Duodenal mucosa (tissue), 2 donors: ENCODE measurements at regions not wholly inside any gene's neighbourhood (a gene's known extent, or its start where the extent isn't known, plus 50 kb on each side); places are given as distances from the start of the nearest gene placed in this dataset.

Experiments used
- H3K27ac ChIP-seq: one replicate; pipeline ENCODE4 v1.7.0; 2013; ENCODE audit warnings: low read depth, low read length
- H3K27me3 ChIP-seq, 2 donors: one replicate each; pipeline ENCODE4 v1.7.0; 2013; ENCODE audit warnings: low read length in 2 of 2, control low read depth in 1 of 2; ENCODE audit not compliant: insufficient read depth in 2 of 2, control insufficient read depth in 1 of 2
- H3K36me3 ChIP-seq, 2 donors: one replicate each; pipeline ENCODE4 v1.7.0; 2013; ENCODE audit warnings: low read length in 2 of 2, control low read depth in 1 of 2; ENCODE audit not compliant: insufficient read depth in 2 of 2, control insufficient read depth in 1 of 2
- H3K4me1 ChIP-seq, 2 donors: one replicate each; pipeline ENCODE4 v1.7.0; 2013; ENCODE audit warnings: low read length in 2 of 2, control low read depth in 1 of 2; ENCODE audit not compliant: insufficient read depth in 2 of 2, control insufficient read depth in 1 of 2
- H3K4me3 ChIP-seq, 2 donors: one replicate each; pipeline ENCODE4 v1.7.0; 2013; ENCODE audit warnings: low read length in 2 of 2, low read depth in 1 of 2
- H3K9ac ChIP-seq, 2 donors: one replicate each; pipeline ENCODE4 v1.7.0; 2013; ENCODE audit warnings: low read length in 2 of 2, low read depth in 1 of 2
- H3K9me3 ChIP-seq, 2 donors: one replicate each; pipeline ENCODE4 v1.7.0; 2013; ENCODE audit warnings: low read length in 2 of 2, control low read depth in 1 of 2; ENCODE audit not compliant: control insufficient read depth in 1 of 2

DNA sequence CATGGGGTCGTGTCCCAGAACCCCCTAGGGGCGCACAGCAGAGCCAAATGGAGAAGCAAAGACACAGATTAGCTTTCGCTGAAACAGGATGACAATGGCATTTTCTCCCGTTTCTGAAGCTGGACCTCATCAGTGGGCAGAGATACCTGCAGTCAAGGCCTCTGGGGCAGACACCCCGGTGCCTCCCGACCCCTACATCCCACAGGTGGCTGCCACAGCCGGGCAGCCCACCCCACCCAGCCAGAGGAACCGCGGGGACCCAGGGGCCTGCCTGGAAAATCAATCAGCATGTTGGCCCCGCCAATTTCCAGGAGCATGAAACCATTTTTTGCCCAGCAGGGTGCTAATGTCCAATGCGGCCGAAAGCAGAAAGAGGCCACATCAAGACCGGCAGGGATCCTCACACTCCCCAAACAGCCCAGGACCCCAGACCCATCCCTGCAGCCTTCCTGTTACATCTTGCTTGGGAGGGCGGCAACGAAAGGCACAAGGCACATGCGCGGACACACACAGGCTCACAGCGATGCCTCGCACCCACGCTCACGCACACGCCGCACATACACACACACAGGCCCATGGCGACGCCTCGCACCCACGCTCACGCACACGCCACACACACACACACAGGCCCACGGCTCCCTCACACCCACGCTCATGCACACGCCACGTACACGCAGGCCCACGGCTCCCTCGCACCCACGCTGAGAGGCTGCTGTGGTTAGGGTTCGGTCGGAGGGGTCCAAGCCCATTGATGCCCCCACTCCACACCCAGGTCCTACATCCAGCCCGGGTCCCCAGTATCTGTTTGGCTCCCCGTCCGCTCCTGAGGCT is 130.6 kb upstream of the NKX1-1 start:
- no peak overlapping the region for H3K4me3 ChIP-seq
- H3K9ac ChIP-seq: no peak overlapping the region
- peaks cover 0 to 5% of the 10 kb centered on the region in 2 donors for H3K27me3 ChIP-seq
- H3K4me1 ChIP-seq: no peaks in the 10 kb centered on the region
- H3K36me3 ChIP-seq: no peaks in the 10 kb centered on the region
- H3K9me3 ChIP-seq: no peaks in the 10 kb centered on the region
- H3K27ac ChIP-seq: no peak overlapping the region

DNA sequence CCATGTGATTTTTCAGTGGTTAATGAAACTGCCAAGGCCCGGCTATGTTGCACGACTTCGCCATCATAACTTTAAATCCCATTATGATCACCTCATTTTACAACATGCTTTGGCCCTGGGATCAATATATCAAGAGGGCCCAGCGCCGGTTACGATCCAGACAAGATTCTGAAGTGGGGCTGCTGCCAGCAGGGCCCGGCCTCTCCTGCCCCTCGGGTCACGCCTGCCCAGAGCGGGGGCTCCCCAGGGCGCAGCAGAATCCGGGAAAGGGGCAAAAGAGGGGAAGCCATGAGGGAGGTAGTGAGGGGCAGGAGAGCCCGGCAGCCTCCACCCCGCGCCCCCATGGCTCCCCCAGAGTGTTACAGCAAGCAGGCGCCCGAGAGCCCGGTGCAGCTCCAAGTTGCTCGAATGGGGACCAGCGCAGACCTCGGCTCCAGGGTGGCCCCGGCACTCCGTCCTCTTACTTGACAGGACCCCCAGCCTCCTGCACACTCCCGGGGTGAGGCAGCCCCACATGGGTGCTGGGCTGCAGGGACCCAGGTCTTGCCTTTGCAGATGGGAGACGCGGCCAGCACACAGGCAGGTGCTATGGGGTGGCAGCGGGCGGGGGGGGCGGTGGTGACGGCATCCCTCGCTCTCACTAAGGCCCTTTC is 129.8 kb upstream of the NKX1-1 start:
- H3K36me3 ChIP-seq: no peaks in the 10 kb centered on the region
- no peak overlapping the region for H3K27ac ChIP-seq
- no peaks in the 10 kb centered on the region for H3K4me1 ChIP-seq
- peaks cover 0 to 5% of the 10 kb centered on the region in 2 donors for H3K27me3 ChIP-seq
- no peak overlapping the region for H3K4me3 ChIP-seq
- no peak overlapping the region for H3K9ac ChIP-seq
- H3K9me3 ChIP-seq: no peaks in the 10 kb centered on the region

DNA sequence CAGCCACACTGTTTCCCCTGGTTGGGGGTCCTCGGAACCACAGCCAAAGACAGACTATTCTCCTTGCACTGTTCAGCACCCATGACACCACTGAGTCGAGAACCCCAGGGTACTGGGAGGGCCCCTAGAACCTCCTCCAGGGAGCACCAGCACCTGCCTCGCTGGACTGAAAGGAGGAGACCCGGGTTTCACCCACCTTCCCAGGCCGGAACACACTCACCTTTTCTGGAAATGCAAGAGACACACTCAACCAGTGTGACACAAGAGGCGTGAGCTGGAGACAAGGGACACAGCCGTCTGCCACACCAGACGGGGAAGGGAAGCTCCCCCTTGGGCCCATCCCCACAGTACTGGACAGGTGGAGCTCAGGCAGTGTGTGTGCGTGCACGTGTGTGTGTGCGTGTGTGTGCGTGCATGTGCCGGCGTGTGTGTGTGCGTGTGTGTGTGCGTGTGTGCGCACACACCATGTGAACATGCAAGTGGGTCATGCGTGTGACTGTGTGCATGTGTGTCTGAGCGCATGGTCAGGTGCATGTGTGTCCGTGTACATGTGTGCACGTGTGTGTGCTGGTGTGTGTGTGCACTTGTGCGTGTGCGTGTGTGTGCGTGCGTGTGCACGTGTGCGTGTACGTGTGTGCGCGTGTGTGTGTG is 128.8 kb upstream of the NKX1-1 start:
- no peaks in the 10 kb centered on the region for H3K4me1 ChIP-seq
- H3K27ac ChIP-seq: no peak overlapping the region
- no peak overlapping the region for H3K9ac ChIP-seq
- H3K36me3 ChIP-seq: no peaks in the 10 kb centered on the region
- H3K4me3 ChIP-seq: no peak overlapping the region
- H3K27me3 ChIP-seq: peaks cover 0 to 8% of the 10 kb centered on the region in 2 donors
- H3K9me3 ChIP-seq: no peaks in the 10 kb centered on the region

DNA sequence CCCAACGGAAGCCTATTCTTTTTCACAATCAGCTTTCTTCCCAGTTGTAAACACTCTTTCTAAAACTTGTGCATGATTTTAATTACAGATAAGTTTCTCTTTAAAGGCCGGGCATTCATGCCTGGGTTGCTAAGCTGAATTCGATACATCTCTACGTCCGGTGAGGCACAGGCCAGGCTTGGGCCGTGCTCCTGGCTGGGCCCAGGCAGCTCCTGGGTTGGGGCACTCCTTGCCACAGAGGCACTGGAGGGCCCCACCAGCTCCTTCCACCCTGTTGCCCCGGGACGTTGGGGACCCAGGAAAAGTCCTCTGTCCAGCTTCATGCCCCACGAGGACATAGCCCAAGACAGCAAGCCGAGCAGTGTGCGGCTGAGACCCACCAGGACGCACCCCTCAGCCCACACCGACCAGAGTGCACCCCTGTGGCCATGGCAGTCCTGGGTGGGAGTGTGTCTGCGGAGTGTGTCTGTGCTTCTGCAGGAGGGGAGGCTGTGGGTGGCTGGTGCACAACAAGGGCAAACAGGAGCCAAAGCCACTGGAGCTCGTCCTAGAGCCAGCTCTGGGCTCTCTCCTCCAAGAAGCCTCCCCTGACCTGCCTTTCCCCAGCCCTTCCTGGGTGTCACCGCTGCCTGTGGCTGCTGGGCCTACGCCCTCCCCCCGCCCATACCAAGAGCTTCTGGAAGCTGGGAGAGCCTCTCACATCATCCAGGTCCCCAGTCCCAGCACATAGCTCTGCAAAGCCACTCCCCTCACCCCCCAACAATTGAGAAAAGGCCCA is 128.0 kb upstream of the NKX1-1 start:
- Histone ChIP-seq H3K27me3 (peaks cover 0 to 8% of the 10 kb centered on the region in 2 donors), H3K4me3 (no peak overlapping the region)

DNA sequence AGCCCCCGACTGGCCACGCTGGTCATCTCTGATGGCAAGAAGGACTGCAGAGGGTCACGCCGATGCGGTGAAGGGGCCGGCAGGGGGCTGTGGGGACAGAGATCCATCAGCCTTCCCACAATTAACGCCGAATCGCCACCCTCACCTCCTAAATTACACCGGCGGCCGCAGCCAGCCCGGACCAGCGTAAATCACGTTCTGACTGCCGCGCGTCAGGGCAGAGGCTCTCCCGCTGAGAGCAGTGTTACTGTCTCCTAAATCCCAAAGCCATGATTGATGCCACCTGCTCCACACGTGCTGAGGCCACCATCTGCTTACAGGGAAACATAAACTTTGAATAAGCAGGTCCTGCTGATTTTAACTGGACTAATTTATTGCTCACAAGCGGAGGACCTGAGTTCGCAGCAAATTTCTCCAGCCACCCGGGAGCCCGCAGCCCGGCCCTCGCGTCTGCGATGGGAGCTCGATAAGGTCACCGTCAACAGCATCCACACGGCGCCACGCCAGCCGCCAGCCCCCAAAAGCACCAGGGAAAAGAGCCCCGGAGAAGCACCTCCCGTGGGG is 127.3 kb upstream of the NKX1-1 start:
- Histone ChIP-seq H3K36me3 (no peaks in the 10 kb centered on the region), H3K4me1 (no peaks in the 10 kb centered on the region), H3K4me3 (no peak overlapping the region), H3K27me3 (peaks cover 1 to 10% of the 10 kb centered on the region in 2 donors), H3K9me3 (no peaks in the 10 kb centered on the region), H3K9ac (no peak overlapping the region), H3K27ac (no peak overlapping the region)

More for the DNA sequence above, 128.0 kb upstream of the NKX1-1 start:
- Histone ChIP-seq H3K36me3 (no peaks in the 10 kb centered on the region), H3K27ac (no peak overlapping the region), H3K9me3 (no peaks in the 10 kb centered on the region), H3K4me1 (no peaks in the 10 kb centered on the region), H3K9ac (no peak overlapping the region)

DNA sequence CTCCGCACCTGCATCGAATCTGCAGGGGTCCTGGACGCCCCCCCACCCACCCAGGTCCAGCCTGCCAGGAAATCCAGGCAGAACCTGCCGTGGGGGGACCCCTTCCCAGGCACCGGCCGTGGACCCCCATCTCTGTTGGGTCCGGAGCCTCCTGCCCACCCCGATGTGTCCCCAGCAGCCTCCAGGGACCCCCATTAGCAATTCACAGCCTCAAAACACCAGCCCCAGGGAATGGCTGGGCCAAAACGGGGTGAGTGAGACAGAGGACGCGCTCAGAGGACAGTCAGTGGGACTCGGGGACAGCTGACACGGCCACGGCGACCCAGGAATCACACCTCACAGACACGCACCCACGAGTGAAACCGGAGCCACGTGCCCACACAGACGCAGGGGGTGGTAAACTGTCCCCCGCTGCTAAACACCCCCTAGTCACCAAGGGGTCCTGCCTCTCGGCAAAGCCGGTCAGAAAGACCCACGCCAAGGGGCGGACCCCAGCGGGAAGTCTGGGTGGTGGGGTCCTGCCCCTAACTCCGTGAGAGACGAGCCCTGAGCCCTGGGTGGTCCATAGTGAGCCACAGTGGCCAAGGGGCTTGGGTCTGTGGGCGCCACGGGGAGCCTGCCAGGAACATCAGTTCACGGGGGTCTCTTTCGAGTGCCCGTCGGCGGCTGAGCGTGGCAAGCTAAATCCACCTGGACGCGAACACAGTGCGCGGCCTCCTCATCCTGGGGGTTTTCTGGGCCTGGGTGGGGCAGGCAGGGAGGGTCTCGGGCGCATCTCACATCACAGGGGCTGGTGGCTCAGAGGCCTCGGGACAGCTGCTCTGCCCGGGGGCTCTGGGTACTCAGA is 126.5 kb upstream of the NKX1-1 start:
- no peaks in the 10 kb centered on the region for H3K36me3 ChIP-seq
- H3K27me3 ChIP-seq: peaks cover 6 to 16% of the 10 kb centered on the region in 2 donors

DNA sequence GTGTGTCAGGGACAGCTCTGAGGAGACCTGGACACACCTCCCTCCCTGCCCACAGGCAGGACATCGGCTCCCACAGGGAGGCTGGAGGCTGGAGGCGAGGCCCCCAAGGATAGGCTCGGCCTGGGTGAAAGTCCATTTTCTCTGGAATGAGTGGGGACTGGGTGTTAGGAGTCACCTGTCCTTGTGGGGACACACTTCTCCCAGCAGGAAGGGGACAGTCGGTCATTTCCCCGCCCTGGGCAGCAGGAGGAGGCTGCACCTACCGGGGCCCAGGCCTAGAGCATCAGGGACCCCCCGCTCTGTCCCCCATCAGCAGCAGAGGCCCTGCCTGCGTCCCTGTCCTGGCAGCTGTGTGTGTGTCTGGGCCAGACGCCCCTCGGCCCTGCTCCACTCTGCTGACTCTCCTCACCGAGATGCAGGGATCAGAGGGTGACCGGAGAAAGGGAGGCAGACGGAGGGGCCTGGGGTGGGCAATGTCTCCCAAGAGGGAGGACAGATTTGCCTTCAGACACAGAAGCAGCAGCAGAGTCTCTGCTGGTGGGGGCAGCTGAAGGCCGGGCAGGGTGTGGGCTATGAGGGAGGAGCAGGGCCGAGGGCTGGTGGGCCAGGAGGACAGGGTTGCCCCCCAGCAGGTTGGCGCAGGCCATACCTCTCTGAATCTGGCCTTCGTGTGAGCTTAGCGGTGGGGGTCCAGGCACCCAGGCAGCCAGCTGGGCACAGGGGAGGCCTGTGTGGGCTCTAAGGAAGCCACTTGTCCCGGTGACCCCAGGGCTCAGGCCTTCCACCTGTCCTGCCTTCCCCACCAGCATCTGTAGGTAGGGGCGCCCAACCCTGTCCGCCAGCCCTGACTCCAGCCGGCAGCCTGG is 125.7 kb upstream of the NKX1-1 start:
- no peak overlapping the region for H3K4me3 ChIP-seq
- peaks cover 6 to 16% of the 10 kb centered on the region in 2 donors for H3K27me3 ChIP-seq
- no peaks in the 10 kb centered on the region for H3K4me1 ChIP-seq
- no peak overlapping the region for H3K9ac ChIP-seq
- no peaks in the 10 kb centered on the region for H3K9me3 ChIP-seq
- H3K36me3 ChIP-seq: no peaks in the 10 kb centered on the region
- no peak overlapping the region for H3K27ac ChIP-seq

More for the DNA sequence above, 126.5 kb upstream of the NKX1-1 start:
- Histone ChIP-seq H3K4me1 (no peaks in the 10 kb centered on the region), H3K9me3 (no peaks in the 10 kb centered on the region), H3K4me3 (no peak overlapping the region), H3K27ac (no peak overlapping the region), H3K9ac (no peak overlapping the region)

DNA sequence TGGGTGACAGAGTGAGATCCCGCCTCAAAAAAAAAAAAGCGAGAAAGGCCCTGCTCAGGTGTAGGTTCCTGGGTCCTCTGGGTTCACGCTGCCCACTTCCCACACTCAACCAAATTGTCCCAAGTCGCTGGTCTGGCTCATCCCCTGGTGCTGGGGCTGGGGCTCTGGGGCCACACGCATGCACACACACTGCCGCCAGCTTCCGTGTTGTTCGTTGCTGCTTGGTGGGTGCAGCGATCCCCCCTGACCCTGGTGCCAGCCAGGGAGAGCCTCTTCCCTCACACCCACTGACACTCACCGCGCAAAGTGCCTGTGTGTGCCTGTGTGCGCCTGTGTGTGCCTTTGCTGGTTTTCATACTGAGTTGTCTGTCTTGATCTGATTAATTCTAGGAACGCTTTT is 124.1 kb upstream of the NKX1-1 start:
- no peak overlapping the region for H3K4me3 ChIP-seq
- H3K27me3 ChIP-seq: peaks cover 6 to 16% of the 10 kb centered on the region in 2 donors
- peaks cover 0 to 2% of the 10 kb centered on the region in 2 donors for H3K9me3 ChIP-seq
- H3K4me1 ChIP-seq: no peaks in the 10 kb centered on the region
- H3K27ac ChIP-seq: no peak overlapping the region
- H3K36me3 ChIP-seq: no peaks in the 10 kb centered on the region
- H3K9ac ChIP-seq: no peak overlapping the region
